GM18868 (cell line): ENCODE measurements at regions not wholly inside any gene's neighbourhood (a gene's known extent, or its start where the extent isn't known, plus 50 kb on each side); places are given as distances from the start of the nearest gene placed in this dataset.
A peak's percentile ranks its signal among the peaks of the same experiment; 100 is the strongest.
"Not testable (repeated sequence)": the region's sequence is repeated elsewhere in the genome, so short reads cannot be mapped to it uniquely, and the experiment has no call there.

Experiments used
- ATAC-seq: cut with Tn5 transposase; IDR thresholded peaks from one replicate; pipeline ENCODE4 v1.9.1; 2021; ENCODE audit warnings: mild to moderate bottlenecking, moderate library complexity; ENCODE audit not compliant: unreplicated experiment

GRCh38 chr1:148318123-148318903 lies 164.8 kb downstream of the PPIAL4G start:
- no peak for ATAC-seq

- ATAC-seq = no peak
Observed at GRCh38 chr1:148317288-148317985, 165.4 kb upstream of the NBPF11 start.

GRCh38 chr1:148315071-148315811 lies 163.2 kb upstream of the NBPF11 start:
- ATAC-seq = peak; percentile 84

GRCh38 chr1:148310807-148311206 lies 158.7 kb upstream of the NBPF11 start:
- ATAC-seq = no peak

GRCh38 chr1:148309940-148310500 lies 157.9 kb upstream of the NBPF11 start:
- no peak for ATAC-seq

- ATAC-seq = no peak
Observed at GRCh38 chr1:148308832-148309458, 156.9 kb upstream of the NBPF11 start.

- no peak for ATAC-seq
Observed at GRCh38 chr1:148307583-148308185, 155.6 kb upstream of the NBPF11 start.

GRCh38 chr1:148304935-148305334 lies 152.9 kb upstream of the NBPF11 start:
- ATAC-seq = not testable (repeated sequence)

GRCh38 chr1:148302586-148303364 lies 150.7 kb upstream of the NBPF11 start:
- ATAC-seq = peak; percentile 93

GRCh38 chr1:148297852-148298251 lies 145.8 kb upstream of the NBPF11 start:
- ATAC-seq = not testable (repeated sequence)

- ATAC-seq = no peak
Observed at GRCh38 chr1:148296511-148296910, 144.4 kb upstream of the NBPF11 start.

GRCh38 chr1:148294116-148294807 lies 142.2 kb upstream of the NBPF11 start:
- ATAC-seq = no peak

- no peak for ATAC-seq
Observed at GRCh38 chr1:148293651-148294050, 141.6 kb upstream of the NBPF11 start.

GRCh38 chr1:148292915-148293314 lies 140.8 kb upstream of the NBPF11 start:
- ATAC-seq = no peak

GRCh38 chr1:148290881-148291280 lies 138.8 kb upstream of the NBPF11 start:
- no peak for ATAC-seq

- ATAC-seq = no peak
Observed at GRCh38 chr1:148289647-148290046, 137.6 kb upstream of the NBPF11 start.

GRCh38 chr1:148285946-148286345 lies 133.9 kb upstream of the NBPF11 start:
- not testable (repeated sequence) for ATAC-seq

GRCh38 chr1:148280831-148281572 lies 128.9 kb upstream of the NBPF11 start:
- ATAC-seq = peak; percentile 91
